B cell (primary cell): ENCODE measurements at regions not wholly inside any gene's neighbourhood (a gene's known extent, or its start where the extent isn't known, plus 50 kb on each side); places are given as distances from the start of the nearest gene placed in this dataset.

ENCODE experiments used
- ATAC-seq: fragments of 200-7000 bp; cut with Tn5 transposase; one replicate; pipeline ENCODE4 v1.10.0; 2021; ENCODE audit warnings: low read depth, mild to moderate bottlenecking, moderate number of reproducible peaks, moderate library complexity
- CTCF ChIA-PET: fragments of 350-600 bp; sonication (Branson Sonifier 250); formaldehyde crosslinking; loops from one replicate; lab custom pipeline; 2021; ENCODE audit warnings: antibody characterized with exemption, inconsistent platforms; lab: Charles Lee
- POLR2A ChIA-PET: fragments of 350-600 bp; sonication (Branson Sonifier 250); formaldehyde crosslinking; loops from one replicate; lab custom pipeline; 2021; ENCODE audit warnings: antibody characterized with exemption; lab: Charles Lee
- DNase-seq: peaks from one replicate; pipeline ENCODE4 v3.0.0; 2013
- H2AFZ ChIP-seq: 2 replicates; pipeline ENCODE4 v1.6.1; 2012; ENCODE audit warnings: mild to moderate bottlenecking, low read depth, low read length; ENCODE audit not compliant: insufficient read depth, poor library complexity, severe bottlenecking
- H3K27ac ChIP-seq, 2 donors: 1 replicate in 1 of 2; 2 replicates in 1 of 2; pipeline ENCODE4 v1.5.1; 2012 to 2013; ENCODE audit warnings: low read length in 2 of 2, mild to moderate bottlenecking in 2 of 2, moderate library complexity in 1 of 2
- H3K27me3 ChIP-seq, 4 experiments: fragments of 200-600 bp in 1 of 4; sonication (generic) in 1 of 4; replicated peaks in 1 of 4; 1 replicate in 2 of 4; 2 replicates in 2 of 4; pipeline versions ENCODE4 v1.6.1 to v1.7.0; 2013 to 2016; ENCODE audit warnings: low read length in 3 of 4, mild to moderate bottlenecking in 2 of 4, mixed read lengths in 1 of 4, moderate library complexity in 1 of 4; ENCODE audit not compliant: insufficient read depth in 4 of 4, control insufficient read depth in 3 of 4; ENCODE audit errors: control extremely low read depth in 1 of 4
- H3K36me3 ChIP-seq, 2 experiments: replicated peaks in 1 of 2; 1 replicate in 1 of 2; 2 replicates in 1 of 2; pipeline versions ENCODE4 v1.6.1 to v1.7.1; 2013; ENCODE audit warnings: low read length in 1 of 2; ENCODE audit not compliant: insufficient read depth in 2 of 2, control insufficient read depth in 1 of 2; ENCODE audit errors: control extremely low read depth in 1 of 2, extremely low read depth in 1 of 2
- H3K4me1 ChIP-seq, 2 donors: fragments of 200-600 bp in 1 of 2; sonication (generic) in 1 of 2; 1 replicate in 1 of 2; 2 replicates in 1 of 2; pipeline versions ENCODE4 v1.5.1 to v1.6.1; 2013 to 2017; ENCODE audit warnings: low read length in 2 of 2; ENCODE audit not compliant: control insufficient read depth in 2 of 2, insufficient read depth in 2 of 2
- H3K4me2 ChIP-seq: replicated peaks from 2 replicates; pipeline ENCODE3; 2012; ENCODE audit warnings: mild to moderate bottlenecking, low read depth, low read length; ENCODE audit not compliant: poor library complexity, severe bottlenecking
- H3K4me3 ChIP-seq, 5 experiments: fragments of 200-600 bp in 1 of 5; sonication (generic) in 1 of 5; 1 replicate in 3 of 5; 2 replicates in 2 of 5; pipeline versions ENCODE4 v1.5.1 to v1.7.0; 2011 to 2016; ENCODE audit warnings: low read length in 4 of 5, mild to moderate bottlenecking in 4 of 5, low read depth in 2 of 5, control low read depth in 1 of 5, moderate library complexity in 1 of 5; ENCODE audit not compliant: insufficient read depth in 1 of 5; ENCODE audit errors: control extremely low read depth in 1 of 5, extremely low read depth in 1 of 5
- H3K79me2 ChIP-seq: fragments of 200-600 bp; sonication (generic); one replicate; pipeline ENCODE4 v1.6.0; 2016; ENCODE audit warnings: low read length; ENCODE audit not compliant: control insufficient read depth, insufficient read depth
- H3K9ac ChIP-seq: fragments of 200-600 bp; sonication (generic); 2 replicates; pipeline ENCODE4 v1.6.1; 2017; ENCODE audit warnings: mild to moderate bottlenecking, low read length, moderate library complexity
- H3K9me3 ChIP-seq, 3 donors: one replicate each; pipeline versions ENCODE4 v1.6.1 to v1.7.1; 2013; ENCODE audit warnings: low read length in 2 of 3; ENCODE audit not compliant: control insufficient read depth in 2 of 3, insufficient read depth in 1 of 3; ENCODE audit errors: control extremely low read depth in 1 of 3
- H4K20me1 ChIP-seq: 2 replicates; pipeline ENCODE4 v1.6.0; 2012; ENCODE audit warnings: mild to moderate bottlenecking, low read length; ENCODE audit not compliant: insufficient read depth, control insufficient read depth, poor library complexity, severe bottlenecking
- H3K27ac Mint-ChIP-seq: one replicate; pipeline ENCODE4 v1.8.0; 2021; ENCODE audit warnings: mixed read lengths
- H3K27me3 Mint-ChIP-seq: one replicate; pipeline ENCODE4 v1.8.0; 2021; ENCODE audit warnings: mixed read lengths
- H3K4me1 Mint-ChIP-seq: one replicate; pipeline ENCODE4 v1.8.0; 2021; ENCODE audit warnings: mixed read lengths
- H3K4me3 Mint-ChIP-seq: one replicate; pipeline ENCODE4 v1.8.0; 2021; ENCODE audit warnings: mixed read lengths
- H3K9me3 Mint-ChIP-seq: one replicate; pipeline ENCODE4 v1.8.0; 2022; ENCODE audit warnings: mixed read lengths; ENCODE audit not compliant: insufficient read depth
- CTCF ChIP-seq: fragments of 200-600 bp; IDR thresholded peaks from one replicate; pipeline ENCODE4 v1.8.0; 2022; ENCODE audit warnings: antibody characterized with exemption, mild to moderate bottlenecking
- EZH2 ChIP-seq: IDR thresholded peaks from 2 replicates; pipeline ENCODE4 v1.6.1; 2012; ENCODE audit warnings: borderline replicate concordance, low read depth, mild to moderate bottlenecking, moderate library complexity, low read length; ENCODE audit not compliant: insufficient read depth, poor library complexity, severe bottlenecking
- WGBS: methylation state at CpG from one replicate; pipeline ENCODE4 v1.1.5; 2013; ENCODE audit warnings: missing lambda C conversion rate; ENCODE audit not compliant: insufficient coverage; 5-methylcytosine and 5-hydroxymethylcytosine counted together
- intact Hi-C: fragments of 100-400 bp; cut with micrococcal nuclease; formaldehyde crosslinking; loops from one replicate; pipeline ENCODE4 v1.10.0; 2022

- Mint-ChIP-seq H3K9me3 (no peaks in the 10 kb centered on the region), H3K4me1 (peaks cover 38% of the 10 kb centered on the region), H3K27ac (peak overlapping the region; percentile 76), H3K4me3 (peak overlapping the region; percentile 40), H3K27me3 (no peaks in the 10 kb centered on the region)
- no peaks in the 10 kb centered on the region for H3K27me3 ChIP-seq
- ChIA-PET POLR2A (no interaction called here), CTCF (interaction anchor here (1.0 to 4.6 kb wide), 5 partner anchors 7 to 503 kb away, joined by 3 to 53 read pairs (median 8); partner anchors contain the start of gene IVNS1ABP)
- TF ChIP-seq EZH2 (no peak), CTCF (no peak)
- H3K27ac ChIP-seq = peak overlapping the region in 1 of 2 donors; percentile 28
- 100% methylated on average over 1 of the region's 3 CpGs for WGBS
- DNase-seq (no peak), ATAC-seq (no peak)
- H3K9me3 ChIP-seq = no peaks in the 10 kb centered on the region
- no peaks in the 10 kb centered on the region for H3K79me2 ChIP-seq
- H3K4me1 ChIP-seq = peaks cover 24 to 29% of the 10 kb centered on the region in 2 donors
- intact Hi-C loops = loop anchor here (5.0 kb wide), 2 partner anchors 71 to 436 kb away; no protein-coding TSS in a partner anchor
- H3K36me3 ChIP-seq = no peaks in the 10 kb centered on the region
- no peak overlapping the region for H3K4me2 ChIP-seq
- H3K4me3 ChIP-seq = no peak overlapping the region
- H3K9ac ChIP-seq = no peak overlapping the region
- no peaks in the 10 kb centered on the region for H4K20me1 ChIP-seq
- peak overlapping the region; percentile 35 for H2AFZ ChIP-seq
Measured at GRCh38 chr1:185672719-185673360, 61.4 kb upstream of the HMCN1 start.

GRCh38 chr1:185670187-185670627 is 64.0 kb upstream of the HMCN1 start:
- Mint-ChIP-seq H3K27ac (no peak overlapping the region), H3K4me3 (no peak overlapping the region), H3K4me1 (peaks cover 30% of the 10 kb centered on the region), H3K9me3 (no peaks in the 10 kb centered on the region), H3K27me3 (no peaks in the 10 kb centered on the region)
- Histone ChIP-seq H3K4me3 (no peak overlapping the region), H3K9ac (no peak overlapping the region), H3K27ac (no peak overlapping the region), H3K4me1 (peaks cover 24 to 26% of the 10 kb centered on the region in 2 donors), H4K20me1 (no peaks in the 10 kb centered on the region), H3K36me3 (no peaks in the 10 kb centered on the region), H3K79me2 (no peaks in the 10 kb centered on the region), H2AFZ (peak overlapping the region; percentile 37), H3K4me2 (no peak overlapping the region), H3K27me3 (no peaks in the 10 kb centered on the region), H3K9me3 (peaks cover 0 to under 1% (median 0%) of the 10 kb centered on the region in 3 donors)
- intact Hi-C loops = loop anchor here (1.0 to 5.0 kb wide), 4 partner anchors 24 to 433 kb away; partner anchors contain the start of gene IVNS1ABP
- POLR2A ChIA-PET = interaction anchor here (1.3 kb wide), 1 partner anchor 353 kb away, joined by 11 read pairs; the partner anchor contains the start of gene IVNS1ABP
- CTCF ChIA-PET = interaction anchor here (0.5 to 4.6 kb wide), 43 partner anchors 10 to 865 kb away, joined by 3 to 53 read pairs (median 4); partner anchors contain the start of genes IVNS1ABP, SWT1 and TRMT1L
- 10% methylated on average over 2 of the region's 6 CpGs for WGBS
- ATAC-seq (peak; percentile 65), DNase-seq (peak; percentile 73)
- TF ChIP-seq CTCF = peak; percentile 73
- no peak for TF ChIP-seq EZH2
